Astrocyte of the cerebellum (primary cell): ENCODE measurements at regions not wholly inside any gene's neighbourhood (a gene's known extent, or its start where the extent isn't known, plus 50 kb on each side); places are given as distances from the start of the nearest gene placed in this dataset.
"Not testable (repeated sequence)": the region's sequence is repeated elsewhere in the genome, so short reads cannot be mapped to it uniquely, and the experiment has no call there.

ENCODE experiments used
- DNase-seq: peaks from one replicate; pipeline ENCODE4 v3.0.0-alpha.2; 2011; ENCODE audit warnings: low read depth
- H3K4me3 ChIP-seq: 2 replicates; pipeline ENCODE4 v1.5.1; 2011; ENCODE audit warnings: mild to moderate bottlenecking, low read depth, low read length, moderate library complexity
- CTCF ChIP-seq: IDR thresholded peaks from 2 replicates; pipeline ENCODE4 v1.5.1; 2012; ENCODE audit warnings: low read length, low read depth, moderate library complexity, mild to moderate bottlenecking; ENCODE audit errors: missing control alignments
- in situ Hi-C: cut with HindIII; loops from 2 replicates; pipeline ENCODE4 v1.10.0; 2017; ENCODE audit warnings: low sequenced_read_pairs

GRCh38 chr12:9367201-9367600 lies 159.0 kb upstream of the PZP start:
- H3K4me3 ChIP-seq, result no peak overlapping the region
- no peak for TF ChIP-seq CTCF
- DNase-seq, result no peak
- in situ Hi-C loops, result no loop called here

DNA sequence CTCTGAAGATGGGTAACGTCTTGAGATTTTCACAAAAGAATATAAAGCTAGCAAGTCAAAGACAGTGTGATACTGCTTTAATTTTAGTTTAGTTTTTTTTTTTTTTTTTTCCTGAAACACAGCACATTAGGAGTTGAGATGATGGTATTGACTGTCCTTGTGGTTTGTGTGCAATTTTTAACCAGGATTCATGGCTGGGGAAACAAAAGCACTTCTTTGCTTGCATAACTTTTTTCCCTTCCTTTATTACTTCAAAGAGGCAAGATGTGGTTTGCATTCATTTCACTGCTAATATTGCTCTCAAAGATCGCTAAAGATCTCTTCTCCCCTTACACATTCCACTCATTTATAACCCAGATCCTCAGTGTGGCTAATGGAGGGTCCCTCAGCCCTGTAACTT lies 157.1 kb upstream of the PZP start:
- DNase-seq, result peak; percentile 51
- in situ Hi-C loops, result no loop called here

DNA sequence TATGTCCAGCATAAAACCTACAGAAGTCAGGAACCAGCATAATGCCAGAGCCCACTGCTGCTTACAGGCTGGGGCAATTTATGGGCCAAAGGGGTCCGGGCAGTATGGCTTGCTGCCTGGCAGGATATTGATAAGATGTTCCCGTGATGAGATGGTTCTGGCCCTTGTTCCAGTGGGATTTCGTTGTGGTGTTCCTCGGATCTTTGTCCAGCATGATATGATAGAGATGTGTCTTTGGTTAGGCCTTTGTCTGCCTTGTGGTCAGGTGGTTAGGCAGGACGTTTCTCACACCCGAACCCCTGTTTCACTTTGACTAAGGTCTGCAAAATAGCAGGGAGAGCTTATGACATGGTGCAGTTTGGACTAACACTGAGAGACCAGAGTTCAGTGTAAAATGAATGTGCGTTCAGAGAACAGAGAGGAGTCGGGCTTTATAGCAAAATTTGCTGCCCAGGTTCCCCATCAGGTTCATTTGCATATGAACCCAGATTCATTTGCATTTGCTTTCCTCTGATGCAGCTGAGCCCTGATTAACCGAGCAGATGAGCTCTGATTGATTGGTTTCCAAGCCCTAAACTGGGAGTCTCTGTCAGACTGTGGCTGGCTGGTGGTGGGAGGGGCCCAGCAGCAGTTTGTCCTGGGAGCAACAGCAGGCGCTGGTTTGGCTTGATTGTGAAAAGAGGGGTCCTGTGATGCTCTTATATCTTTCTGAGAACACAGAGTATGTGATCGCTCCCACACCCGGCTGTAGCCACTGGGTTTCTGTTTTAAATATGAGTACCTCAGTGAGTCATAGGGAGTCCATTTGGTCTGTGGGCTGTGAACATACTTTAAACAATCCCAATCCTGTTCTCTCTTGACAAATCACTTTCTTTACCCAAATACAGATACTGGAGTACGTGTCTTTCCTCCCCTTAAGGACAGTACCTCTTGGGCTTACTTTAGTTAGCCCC lies 156.3 kb upstream of the PZP start:
- in situ Hi-C loops, result no loop called here
- DNase-seq, result peak; percentile 60
- TF ChIP-seq CTCF, result no peak
- peak overlapping the region; percentile 20 for H3K4me3 ChIP-seq

More for the DNA sequence above, 157.1 kb upstream of the PZP start:
- H3K4me3 ChIP-seq, result no peak overlapping the region
- no peak for TF ChIP-seq CTCF

DNA sequence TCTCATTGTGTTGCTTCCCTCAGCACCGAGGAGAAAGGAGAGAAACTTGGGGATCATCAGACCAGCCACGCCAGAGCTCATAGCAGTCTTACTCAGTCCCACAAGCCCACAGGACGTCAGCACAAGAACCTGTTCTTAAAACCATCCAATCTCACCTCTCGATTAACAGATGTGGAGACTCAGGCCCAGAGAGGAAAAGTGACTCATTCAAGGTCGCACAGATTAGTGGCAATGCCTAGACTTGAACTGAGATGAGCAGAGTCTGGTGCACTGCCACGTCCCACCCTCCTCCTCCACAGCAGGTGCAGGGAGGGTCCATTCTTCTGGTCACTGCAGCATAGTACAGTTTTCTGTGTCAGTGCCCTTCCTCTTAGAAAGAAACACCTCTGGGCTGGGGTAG lies 154.9 kb upstream of the PZP start:
- no peak for TF ChIP-seq CTCF
- in situ Hi-C loops, result no loop called here
- no peak for DNase-seq
- H3K4me3 ChIP-seq, result no peak overlapping the region

DNA sequence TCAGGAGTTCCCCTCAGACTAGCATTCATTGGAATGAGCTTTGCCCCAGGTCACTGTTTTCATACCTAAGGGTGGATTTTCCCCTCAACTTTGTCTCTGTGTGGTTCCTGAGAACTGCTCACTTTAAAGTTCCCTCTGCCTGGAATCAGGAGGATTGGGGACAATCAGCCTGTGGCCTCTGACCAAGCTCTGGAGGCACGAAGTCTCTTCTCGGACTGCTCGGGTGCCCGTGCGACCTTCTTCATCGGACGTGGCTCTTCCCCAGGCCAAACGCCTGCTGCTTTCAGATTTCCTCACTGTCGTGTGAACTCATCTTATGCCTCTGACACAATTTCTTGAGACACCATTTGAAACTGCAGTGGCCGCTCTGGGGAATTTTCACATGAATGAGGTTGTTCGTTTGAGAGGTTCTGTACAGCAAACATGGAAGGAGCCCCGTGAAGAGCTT lies 153.7 kb upstream of the PZP start:
- in situ Hi-C loops, result no loop called here
- no peak for TF ChIP-seq CTCF
- no peak for DNase-seq

GRCh38 chr12:9354009-9354754 lies 146.0 kb upstream of the PZP start:
- H3K4me3 ChIP-seq, in situ Hi-C loops, DNase-seq: not testable (repeated sequence)

More for the DNA sequence above, 153.7 kb upstream of the PZP start:
- H3K4me3 ChIP-seq, result no peak overlapping the region
